Mesothelial cell of epicardium (in vitro differentiated cells): ENCODE measurements at regions not wholly inside any gene's neighbourhood (a gene's known extent, or its start where the extent isn't known, plus 50 kb on each side); places are given as distances from the start of the nearest gene placed in this dataset.

Experiments
- DNase-seq, 2 experiments: peaks; one replicate each; pipeline ENCODE4 v3.0.0; 2021; ENCODE audit warnings: low spot score in 2 of 2; ENCODE audit not compliant: unreplicated experiment in 2 of 2
- H3K27ac Mint-ChIP-seq: 2 replicates; pipeline ENCODE4 v1.8.0; 2021; ENCODE audit warnings: mixed read lengths
- H3K27me3 Mint-ChIP-seq: 2 replicates; pipeline ENCODE4 v1.8.0; 2021; ENCODE audit warnings: low read depth, mixed read lengths
- H3K36me3 Mint-ChIP-seq: 2 replicates; pipeline ENCODE4 v1.8.0; 2021; ENCODE audit warnings: mixed read lengths
- H3K4me1 Mint-ChIP-seq: 2 replicates; pipeline ENCODE4 v1.8.0; 2021; ENCODE audit warnings: mixed read lengths
- H3K4me3 Mint-ChIP-seq: 2 replicates; pipeline ENCODE4 v1.8.0; 2021; ENCODE audit warnings: mild to moderate bottlenecking, moderate library complexity, mixed read lengths
- H3K9me3 Mint-ChIP-seq: 2 replicates; pipeline ENCODE4 v1.8.0; 2021; ENCODE audit warnings: mixed read lengths
- CTCF ChIP-seq: fragments of 200-600 bp; sonication (generic); IDR thresholded peaks from one replicate; pipeline ENCODE4 v1.5.0; 2021; ENCODE audit warnings: antibody characterized with exemption; ENCODE audit not compliant: unreplicated experiment

DNA sequence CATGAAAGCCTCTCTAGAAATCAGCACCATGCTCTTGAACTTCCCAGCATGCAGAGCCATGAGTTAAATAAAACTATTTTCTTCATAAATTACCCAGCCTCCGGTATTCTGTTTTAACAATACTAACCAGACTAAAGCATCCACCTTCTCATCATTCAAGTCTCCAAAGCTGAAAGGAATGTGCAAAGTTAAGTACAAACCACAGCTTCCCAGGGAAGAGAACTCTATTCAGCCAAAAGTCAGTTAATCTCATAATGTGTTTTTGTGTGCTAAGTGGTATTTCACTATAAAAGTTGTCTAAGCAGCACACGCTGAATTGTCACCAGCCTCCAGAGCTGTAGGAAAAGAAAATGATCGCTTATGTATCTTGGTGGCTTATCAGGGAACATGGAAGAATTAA is 135.5 kb upstream of the KCNH8 start:
- Mint-ChIP-seq H3K36me3 (no peaks in the 10 kb centered on the region), H3K27me3 (no peaks in the 10 kb centered on the region), H3K4me1 (no peaks in the 10 kb centered on the region), H3K27ac (no peak overlapping the region), H3K4me3 (no peak overlapping the region), H3K9me3 (peaks cover 3% of the 10 kb centered on the region)
- DNase-seq = no peak
- no peak for TF ChIP-seq CTCF

DNA sequence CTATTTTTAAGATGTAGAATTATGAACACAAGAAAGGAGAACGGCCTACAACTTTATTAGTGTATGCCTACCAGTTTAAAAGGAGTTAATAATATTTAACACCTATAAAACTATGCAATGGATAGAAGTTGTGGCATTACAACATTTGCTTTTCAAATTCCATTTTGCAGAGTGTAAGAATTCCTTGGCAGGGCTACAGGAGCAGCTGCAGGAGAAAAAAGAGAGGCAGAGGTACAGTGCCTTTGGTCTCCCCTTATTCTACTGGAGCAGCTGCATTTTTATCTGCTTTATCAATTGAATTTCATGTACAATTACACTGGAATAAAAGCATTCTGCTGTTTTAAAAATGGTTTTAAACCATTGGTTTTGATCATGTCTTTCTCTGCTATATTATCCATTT is 145.7 kb upstream of the KCNH8 start:
- Mint-ChIP-seq H3K4me1 (no peaks in the 10 kb centered on the region), H3K27ac (no peak overlapping the region), H3K36me3 (no peaks in the 10 kb centered on the region), H3K9me3 (peaks cover 7% of the 10 kb centered on the region), H3K27me3 (no peaks in the 10 kb centered on the region), H3K4me3 (no peak overlapping the region)
- TF ChIP-seq CTCF = no peak
- no peak for DNase-seq

GRCh38 chr3:18998069-18998468 is 150.2 kb upstream of the KCNH8 start:
- H3K27ac Mint-ChIP-seq = no peak overlapping the region
- no peak overlapping the region for H3K4me3 Mint-ChIP-seq
- TF ChIP-seq CTCF = no peak
- H3K27me3 Mint-ChIP-seq = no peaks in the 10 kb centered on the region
- peaks cover 14% of the 10 kb centered on the region for H3K9me3 Mint-ChIP-seq
- H3K4me1 Mint-ChIP-seq = no peaks in the 10 kb centered on the region
- DNase-seq = no peak
- peaks cover 5% of the 10 kb centered on the region for H3K36me3 Mint-ChIP-seq

DNA sequence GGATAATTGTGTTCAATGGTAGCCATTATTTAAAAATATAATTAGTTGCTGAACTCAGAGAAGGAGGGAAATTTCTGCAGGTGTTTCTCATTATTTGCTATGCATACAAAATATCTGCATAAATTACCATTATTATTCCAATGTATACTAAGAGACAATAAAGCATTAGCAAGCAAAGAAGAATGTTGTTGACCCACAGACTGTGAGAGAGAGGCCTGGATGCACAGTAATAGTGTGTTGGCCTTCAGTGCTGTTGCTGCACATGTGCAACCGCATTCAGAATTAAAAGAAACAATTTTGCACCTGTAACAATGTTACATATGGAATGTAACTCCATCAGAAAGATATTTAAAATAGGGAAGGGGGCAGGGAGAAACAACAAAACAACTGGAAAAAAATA is 155.6 kb upstream of the KCNH8 start:
- peaks cover 14% of the 10 kb centered on the region for H3K9me3 Mint-ChIP-seq
- H3K4me3 Mint-ChIP-seq = no peak overlapping the region
- no peak for DNase-seq
- peaks cover 5% of the 10 kb centered on the region for H3K36me3 Mint-ChIP-seq
- peaks cover 2% of the 10 kb centered on the region for H3K27me3 Mint-ChIP-seq
- H3K27ac Mint-ChIP-seq = no peak overlapping the region
- peaks cover 8% of the 10 kb centered on the region for H3K4me1 Mint-ChIP-seq
- no peak for TF ChIP-seq CTCF

GRCh38 chr3:18989237-18989795 is 159.0 kb upstream of the KCNH8 start:
- Mint-ChIP-seq H3K36me3 (no peaks in the 10 kb centered on the region), H3K9me3 (no peaks in the 10 kb centered on the region), H3K4me3 (no peak overlapping the region), H3K27ac (no peak overlapping the region), H3K27me3 (peaks cover 2% of the 10 kb centered on the region), H3K4me1 (peaks cover 9% of the 10 kb centered on the region)
- no peak for DNase-seq
- no peak for TF ChIP-seq CTCF

DNA sequence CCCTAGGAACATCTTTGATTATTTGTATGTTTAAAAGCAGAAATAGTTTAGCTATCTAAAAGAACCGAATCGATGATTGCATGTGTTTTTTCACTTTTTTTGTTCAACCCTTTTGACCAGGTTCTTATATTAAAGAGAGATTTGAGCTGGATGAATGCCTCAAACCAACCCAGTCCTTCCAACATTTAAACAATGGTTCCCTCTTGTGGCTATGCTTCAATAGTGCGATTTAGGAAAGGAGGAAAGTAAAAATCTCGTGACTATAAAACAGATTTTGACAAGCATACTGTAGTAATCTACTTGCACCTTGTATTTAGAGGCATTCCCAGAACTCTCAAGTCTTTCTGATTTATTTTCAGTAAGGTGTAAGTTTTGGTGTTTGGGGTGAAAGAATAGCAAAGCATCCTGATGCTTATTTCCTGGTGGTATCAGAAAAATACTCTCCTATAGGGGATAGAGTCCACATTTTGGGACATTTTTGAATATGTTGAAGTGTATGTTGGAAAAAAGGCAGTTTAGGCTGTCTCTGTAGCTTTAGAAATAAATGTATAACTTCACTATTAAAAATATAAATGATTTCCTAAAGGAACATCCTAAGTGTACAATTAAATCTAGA is 159.6 kb upstream of the KCNH8 start:
- Mint-ChIP-seq H3K27me3 (peaks cover 2% of the 10 kb centered on the region), H3K27ac (no peak overlapping the region), H3K4me1 (peaks cover 9% of the 10 kb centered on the region), H3K9me3 (no peaks in the 10 kb centered on the region), H3K4me3 (no peak overlapping the region), H3K36me3 (no peaks in the 10 kb centered on the region)
- peak; percentile 72 for TF ChIP-seq CTCF
- DNase-seq = no peak
